HG03097 (cell line): ENCODE measurements at regions not wholly inside any gene's neighbourhood (a gene's known extent, or its start where the extent isn't known, plus 50 kb on each side); places are given as distances from the start of the nearest gene placed in this dataset.

Source experiments
- ATAC-seq: cut with Tn5 transposase; IDR thresholded peaks from one replicate; pipeline ENCODE4 v1.9.1; 2021; ENCODE audit not compliant: unreplicated experiment, low FRiP score

- ATAC-seq, result no peak
These were observed 231.0 kb downstream of the QKI start for GRCh38 chr6:163645560-163645959.

DNA sequence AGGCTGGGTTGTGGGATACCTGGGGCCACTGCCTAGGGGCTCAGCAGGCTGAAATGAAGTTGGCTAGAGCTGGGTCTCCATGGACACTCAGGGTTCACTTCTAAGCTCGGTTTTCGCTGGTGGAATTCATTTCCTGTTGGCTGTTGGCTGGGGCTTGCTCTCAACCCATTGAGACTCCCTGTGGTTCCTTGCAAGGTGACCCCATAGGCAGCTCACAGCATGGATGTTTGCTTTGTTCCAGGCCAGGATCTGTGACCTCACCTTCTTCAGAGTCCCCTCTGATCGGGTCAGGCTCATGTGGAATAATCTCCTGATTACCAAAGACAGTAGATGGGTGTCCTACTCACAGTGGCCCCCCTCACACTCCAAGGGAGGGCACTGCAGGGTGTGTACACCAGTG, 229.3 kb downstream of the QKI start:
- no peak for ATAC-seq

- no peak for ATAC-seq
These were observed 227.2 kb downstream of the QKI start for GRCh38 chr6:163641706-163642105.

DNA sequence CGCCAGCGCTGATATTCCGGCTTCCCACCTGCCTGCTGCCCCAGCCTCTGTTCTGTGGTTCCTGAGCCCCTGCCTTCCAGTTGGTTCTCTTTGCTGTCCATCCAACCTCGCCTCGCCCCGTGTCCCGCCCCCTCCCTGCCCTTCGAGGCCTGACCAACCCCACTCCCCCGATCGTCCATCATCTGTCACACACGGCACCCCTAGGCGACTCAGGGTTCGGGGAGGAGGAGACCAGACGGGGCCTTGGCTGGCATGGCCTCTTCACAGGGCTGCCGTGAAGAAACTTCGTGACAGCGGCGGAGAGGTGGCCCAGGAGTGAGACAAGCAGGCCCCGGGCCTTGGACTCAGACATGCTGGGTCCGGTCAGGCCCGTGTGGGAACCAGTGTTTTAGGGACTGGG, 226.1 kb downstream of the QKI start:
- no peak for ATAC-seq

GRCh38 chr6:163637524-163637923, 223.0 kb downstream of the QKI start:
- no peak for ATAC-seq

DNA sequence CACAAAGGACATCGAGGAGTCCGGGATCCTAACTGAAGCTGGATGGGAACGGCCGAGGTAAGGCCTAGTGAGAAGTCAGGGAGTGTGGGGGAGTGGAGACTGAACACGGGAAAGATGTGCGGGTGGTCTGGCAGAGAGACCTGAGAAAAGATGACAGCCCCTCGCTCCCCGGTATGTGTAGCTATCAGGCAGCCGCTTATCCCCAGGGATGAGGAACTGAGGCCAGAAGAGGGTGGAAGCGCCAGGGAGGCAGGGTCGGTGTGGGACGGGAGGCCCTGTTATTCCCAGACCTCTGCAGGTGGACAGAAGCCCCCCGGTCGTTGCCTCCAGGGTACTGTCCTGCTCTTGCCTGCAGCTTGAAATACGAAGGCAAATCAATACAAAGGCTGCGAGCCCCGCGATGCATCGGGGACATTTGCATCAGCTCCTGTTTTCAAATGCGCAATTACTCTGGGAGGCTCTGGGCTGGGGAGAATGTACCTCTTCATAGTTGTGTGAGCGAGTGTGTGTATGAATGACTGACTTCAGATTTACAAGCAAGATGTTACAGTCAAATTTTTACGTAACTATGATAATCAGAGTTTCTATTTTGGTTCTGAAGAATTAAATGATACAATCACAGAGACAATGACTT, 221.3 kb downstream of the QKI start:
- ATAC-seq, result no peak

DNA sequence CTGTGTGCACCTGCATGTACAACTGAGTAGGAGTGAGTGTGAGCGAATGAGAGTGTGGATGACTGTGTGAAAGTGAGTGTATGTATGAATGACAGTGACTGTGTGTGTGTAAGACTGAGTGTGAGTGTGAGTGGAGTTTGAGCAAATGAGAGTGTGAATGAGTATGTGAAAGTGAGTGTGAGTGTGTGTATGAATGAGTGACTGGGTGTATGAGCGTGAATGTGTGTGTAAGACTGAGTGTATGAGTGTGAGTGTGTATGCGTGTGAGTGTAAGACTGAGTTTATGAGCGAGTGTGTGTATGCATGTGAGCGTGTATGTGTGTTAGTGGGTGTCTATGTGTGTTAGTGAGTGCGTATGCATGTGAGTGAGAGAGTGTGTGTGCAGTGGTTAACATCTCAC, 220.8 kb downstream of the QKI start:
- no peak for ATAC-seq

- no peak for ATAC-seq
These were observed 220.0 kb downstream of the QKI start for GRCh38 chr6:163634211-163635171.

DNA sequence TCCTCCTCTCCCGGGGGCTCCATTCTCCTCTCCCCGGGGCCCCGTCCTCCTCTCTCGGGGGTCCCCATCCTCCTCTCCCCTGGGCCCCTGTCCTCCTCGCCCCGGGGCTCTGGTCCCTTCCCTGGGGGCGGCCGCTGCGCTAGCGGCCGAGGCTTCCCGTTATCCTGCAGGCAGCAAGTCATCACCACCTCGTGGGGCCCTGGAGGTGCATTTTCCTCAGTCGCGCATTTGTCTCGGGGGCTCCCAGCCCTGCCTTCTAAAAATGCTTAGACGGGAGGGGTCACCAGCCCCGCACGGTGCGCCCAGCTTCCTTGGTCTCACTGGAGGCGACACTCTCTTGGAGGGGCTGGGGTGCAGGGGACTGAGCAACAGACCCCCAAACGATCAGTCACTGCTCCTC, 216.5 kb downstream of the QKI start:
- ATAC-seq, result no peak

- ATAC-seq, result no peak
These were observed 216.1 kb downstream of the QKI start for GRCh38 chr6:163630572-163630971.

DNA sequence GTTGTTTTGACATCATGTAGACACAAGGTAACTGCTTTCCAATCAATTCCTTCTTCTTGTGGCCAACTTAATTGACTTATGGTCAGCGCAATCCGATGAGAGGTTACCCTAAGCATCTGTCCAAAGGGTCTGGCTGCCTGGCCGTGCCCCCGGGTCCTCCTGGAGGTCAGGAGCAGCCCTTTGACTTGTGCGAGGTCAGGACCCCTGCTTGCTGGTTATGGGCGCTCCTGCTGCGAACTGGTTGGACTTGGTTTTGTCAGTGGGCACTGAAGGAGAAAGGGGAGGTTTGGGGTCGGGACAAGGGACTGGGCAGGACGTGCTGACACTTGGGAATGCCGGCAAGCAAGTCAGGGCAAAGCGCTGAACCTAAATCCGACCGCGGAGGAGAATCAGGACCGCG, 215.6 kb downstream of the QKI start:
- ATAC-seq, result no peak
